NCI-H748 treated with DMSO at 0.1 percent for 48 hours (cell line): ENCODE measurements at regions not wholly inside any gene's neighbourhood (a gene's known extent, or its start where the extent isn't known, plus 50 kb on each side); places are given as distances from the start of the nearest gene placed in this dataset.
"Not testable (repeated sequence)": the region's sequence is repeated elsewhere in the genome, so short reads cannot be mapped to it uniquely, and the experiment has no call there.

Experiments used
- DNase-seq: peaks from one replicate; lab custom pipeline; 2025; lab: John Stamatoyannopoulos, UW

- DNase-seq, result no peak
Measured at GRCh38 chr1:96187020-96187419, 534.6 kb upstream of the PTBP2 start.

DNA sequence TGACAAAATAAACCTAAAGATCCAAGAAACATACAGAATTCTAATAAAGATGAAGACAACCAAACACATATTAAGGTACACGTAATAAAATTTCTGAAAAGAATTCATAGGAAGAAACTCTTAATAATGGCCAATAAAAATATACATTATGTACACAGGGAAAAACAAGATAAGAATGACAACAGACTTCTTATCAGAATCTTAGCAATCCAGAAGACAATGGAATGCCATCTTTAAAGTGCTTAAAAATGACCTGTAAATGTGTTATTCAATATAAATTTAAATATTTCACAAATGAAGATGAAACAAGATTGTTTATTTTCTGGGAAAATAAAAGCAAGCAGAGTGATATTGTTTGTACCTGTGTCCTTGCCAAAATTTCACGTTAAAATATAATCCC lies 530.4 kb upstream of the PTBP2 start:
- DNase-seq, result no peak

GRCh38 chr1:96206451-96206850 lies 515.1 kb upstream of the PTBP2 start:
- no peak for DNase-seq

GRCh38 chr1:96207936-96208335 lies 513.6 kb upstream of the PTBP2 start:
- DNase-seq, result no peak

GRCh38 chr1:96208428-96208827 lies 513.2 kb upstream of the PTBP2 start:
- no peak for DNase-seq

- DNase-seq, result no peak
Measured at GRCh38 chr1:96210054-96210453, 511.5 kb upstream of the PTBP2 start.

DNA sequence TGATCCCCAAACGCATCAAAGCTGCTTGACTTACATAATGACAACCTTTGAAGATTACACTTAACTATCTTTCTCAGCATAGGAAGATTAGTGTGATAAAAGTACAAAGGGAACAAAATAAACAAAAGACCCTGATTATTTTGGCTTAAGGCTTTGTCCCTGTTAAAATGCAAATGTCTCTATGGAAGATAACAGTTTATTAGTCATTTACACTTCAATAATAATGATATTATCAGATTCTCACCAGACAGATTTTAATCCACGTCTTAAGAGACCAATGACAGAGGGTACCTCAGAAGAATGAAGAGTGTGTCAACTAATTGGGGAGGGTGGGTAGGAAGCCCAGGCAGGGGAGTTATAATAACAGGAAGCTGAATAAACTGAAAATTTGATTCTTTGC lies 510.4 kb upstream of the PTBP2 start:
- DNase-seq, result no peak

DNA sequence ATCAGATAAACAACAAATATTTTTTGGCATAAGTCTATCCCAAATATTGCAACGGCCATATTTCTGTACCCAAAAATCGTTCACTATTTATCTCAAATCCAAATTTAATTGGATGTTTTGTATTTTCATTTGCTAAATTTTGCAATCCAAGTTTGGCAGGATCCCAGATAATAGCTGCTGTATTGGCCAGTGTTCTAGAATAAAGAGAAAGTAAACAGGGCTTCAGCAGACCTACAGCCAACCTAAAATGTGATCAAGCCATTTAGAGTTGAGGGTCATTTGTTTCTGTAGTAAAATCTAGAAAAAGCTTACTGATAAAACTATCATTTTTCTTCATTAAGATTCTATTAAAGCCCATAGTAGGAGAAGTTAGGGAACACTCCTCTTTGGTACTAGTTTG lies 506.6 kb upstream of the PTBP2 start:
- no peak for DNase-seq

DNA sequence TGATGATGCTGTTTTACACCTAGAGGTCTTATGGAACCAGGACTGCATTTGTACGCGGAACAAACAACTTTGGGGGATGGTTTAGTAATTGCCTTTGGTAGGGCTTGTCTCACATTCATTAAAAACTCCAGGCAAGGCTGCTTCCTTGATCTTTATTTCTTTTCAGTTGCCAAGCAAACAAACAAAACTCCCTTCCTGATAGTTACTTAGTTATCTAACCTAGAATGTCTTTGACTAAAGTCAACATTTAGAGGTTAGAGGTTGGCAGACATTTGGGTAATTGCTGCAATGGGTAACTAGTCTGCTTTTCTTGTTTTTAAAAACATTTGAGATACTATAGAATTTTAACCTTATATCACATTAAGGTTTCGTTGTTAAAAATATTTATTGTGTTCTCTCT lies 500.9 kb upstream of the PTBP2 start:
- peak; percentile 19 for DNase-seq

DNA sequence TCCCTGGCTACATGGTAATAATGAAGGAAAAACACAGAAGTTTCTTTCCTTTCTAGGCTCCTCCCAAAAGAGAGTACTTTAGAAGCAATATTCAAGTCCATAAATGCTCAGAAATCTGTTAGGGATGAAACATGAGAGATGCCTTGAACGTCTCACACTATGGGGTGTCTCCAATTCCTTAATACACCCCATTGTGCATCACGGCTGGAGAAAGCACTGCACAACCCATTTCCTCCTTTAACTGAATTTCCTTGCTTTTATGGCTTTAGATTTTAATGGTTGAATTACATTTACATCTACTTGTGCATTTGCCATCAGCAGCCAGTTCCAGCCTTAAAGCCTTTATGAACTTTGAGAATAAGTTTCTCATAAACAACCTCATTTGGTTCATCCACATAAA lies 498.9 kb upstream of the PTBP2 start:
- no peak for DNase-seq

- not testable (repeated sequence) for DNase-seq
Measured at GRCh38 chr1:96224229-96224628, 497.4 kb upstream of the PTBP2 start.

DNA sequence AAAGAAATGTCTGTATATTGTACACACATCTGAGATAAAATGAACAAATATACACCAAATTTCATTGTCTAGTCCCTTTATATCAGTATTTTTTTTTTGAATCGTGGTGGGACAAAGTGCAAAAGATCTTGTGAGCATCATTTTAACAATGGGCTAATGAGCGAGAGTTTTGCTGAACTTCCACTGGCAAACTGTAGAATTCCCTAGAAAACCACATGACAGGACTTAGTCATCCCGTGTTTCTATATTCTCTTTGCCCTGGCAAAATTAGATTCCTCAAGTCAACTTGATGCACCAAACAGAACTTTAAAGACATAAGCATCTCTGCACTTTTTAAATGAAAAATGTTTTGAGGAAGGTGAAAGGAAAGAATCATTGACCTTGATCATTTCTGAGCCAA lies 488.2 kb upstream of the PTBP2 start:
- DNase-seq, result no peak

GRCh38 chr1:96234299-96234698 lies 487.3 kb upstream of the PTBP2 start:
- DNase-seq, result peak; percentile 92

- peak; percentile 2 for DNase-seq
Measured at GRCh38 chr1:96236156-96236739, 485.3 kb upstream of the PTBP2 start.

GRCh38 chr1:96238426-96238825 lies 483.2 kb upstream of the PTBP2 start:
- no peak for DNase-seq

DNA sequence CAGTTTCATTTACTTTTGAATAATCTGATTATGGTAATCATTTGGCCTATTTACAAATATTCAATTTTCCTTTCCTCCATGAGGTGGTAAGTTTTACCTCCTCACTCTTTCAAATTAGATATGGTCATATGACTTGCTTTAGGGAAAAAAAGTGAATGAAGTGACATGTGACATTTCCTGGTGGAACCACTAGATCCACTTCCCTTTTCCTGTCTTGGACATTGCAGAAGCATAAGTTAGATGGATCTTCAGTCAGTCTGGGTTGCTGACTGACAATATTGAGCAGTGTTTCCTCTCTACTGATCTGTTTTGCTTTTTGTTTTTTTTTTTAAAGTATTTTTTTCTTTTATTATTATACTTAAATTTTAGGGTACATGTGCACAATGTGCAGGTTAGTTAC lies 481.1 kb upstream of the PTBP2 start:
- DNase-seq, result no peak

DNA sequence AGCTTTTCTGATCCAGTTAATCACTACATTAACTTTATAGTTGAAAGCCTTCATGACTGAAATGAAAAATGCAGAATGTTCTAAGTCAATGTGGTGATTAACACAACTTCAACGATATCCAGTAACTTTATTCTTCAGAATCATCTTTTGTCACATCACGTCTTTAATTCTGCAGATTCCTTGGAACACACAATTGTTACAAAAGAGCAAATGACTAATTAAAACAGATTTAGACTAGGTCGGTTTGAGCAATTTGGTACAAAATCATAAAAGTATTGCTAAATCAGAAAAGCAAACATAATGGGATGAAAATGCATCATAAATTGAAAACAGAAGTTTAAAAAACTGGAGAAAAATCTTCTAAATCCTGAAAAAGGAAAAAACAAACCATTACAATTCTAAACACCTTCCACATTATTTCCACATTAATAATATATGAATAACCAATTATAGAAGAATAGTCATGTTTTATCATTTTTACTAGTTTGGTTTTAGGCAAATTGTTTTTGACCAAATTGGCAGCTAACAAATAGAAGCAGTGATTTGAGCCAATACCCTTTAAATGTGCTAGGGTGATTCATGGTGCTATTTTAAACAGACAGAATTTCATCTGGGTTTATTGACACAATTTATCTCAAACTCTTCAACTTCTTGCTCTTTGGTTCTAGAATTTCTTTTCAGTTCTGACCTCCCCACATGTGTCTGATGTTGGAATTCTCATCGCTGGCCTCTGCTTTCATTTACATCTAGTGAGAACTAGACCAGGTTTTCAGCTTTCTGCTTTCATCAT lies 468.1 kb upstream of the PTBP2 start:
- DNase-seq, result no peak

- DNase-seq, result no peak
Measured at GRCh38 chr1:96256130-96256790, 465.3 kb upstream of the PTBP2 start.

DNA sequence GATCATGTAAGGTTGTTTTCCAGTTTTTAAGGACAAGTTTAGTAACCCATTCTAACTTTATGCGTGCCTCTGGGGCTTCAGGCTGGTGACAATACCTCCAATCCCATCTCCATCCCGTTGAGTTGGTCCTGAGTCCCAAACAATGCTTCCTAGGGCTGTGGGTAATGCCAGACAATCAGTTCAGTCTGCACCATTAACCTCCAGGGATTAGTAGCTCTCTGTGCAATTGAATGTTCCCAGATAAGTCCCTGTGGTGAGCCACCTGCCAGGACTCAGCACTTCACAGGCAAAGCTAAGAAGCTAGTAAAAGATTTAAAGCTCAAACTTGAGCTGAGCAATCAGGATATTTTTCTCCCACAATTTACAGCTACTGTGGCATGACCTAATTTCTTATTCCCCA lies 462.2 kb upstream of the PTBP2 start:
- DNase-seq, result no peak

- no peak for DNase-seq
Measured at GRCh38 chr1:96281491-96281890, 440.1 kb upstream of the PTBP2 start.

- DNase-seq, result no peak
Measured at GRCh38 chr1:96290033-96290432, 431.6 kb upstream of the PTBP2 start.

- DNase-seq, result no peak
Measured at GRCh38 chr1:96290801-96291200, 430.8 kb upstream of the PTBP2 start.

DNA sequence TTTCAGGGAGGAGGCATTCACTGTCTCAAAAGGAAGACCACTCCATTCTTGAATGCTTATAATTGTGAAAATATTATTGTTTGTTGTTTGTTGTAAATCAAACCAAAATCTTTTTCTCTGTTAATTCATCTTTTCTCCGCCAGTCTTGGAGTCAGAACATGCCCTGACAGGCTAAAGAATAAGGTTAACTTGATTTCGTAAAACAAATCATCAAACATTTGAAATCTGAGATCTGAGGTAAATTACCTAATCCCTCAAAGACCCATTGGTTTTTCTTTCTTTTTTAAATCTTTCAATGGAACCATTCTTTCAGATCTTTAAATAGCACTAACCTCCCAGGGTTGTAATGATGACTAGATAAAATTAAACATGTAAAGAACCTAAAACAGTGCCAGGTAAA lies 430.1 kb upstream of the PTBP2 start:
- DNase-seq, result no peak
